ENCODE measurements at regions not wholly inside any gene's neighbourhood (a gene's known extent, or its start where the extent isn't known, plus 50 kb on each side); places are given as distances from the start of the nearest gene placed in this dataset.

GRCh38 chr18:40935423-40935822 is 1019.6 kb upstream of the PIK3C3 start:
- no peaks in the 10 kb centered on the region for H4K20me1 ChIP-seq (replicated peaks in 1 of 2; ENCODE audit: control insufficient read depth in 1 of 2, insufficient read depth in 2 of 2, low read length in 2 of 2)

More at GRCh38 chr18:40935423-40935822, 1019.6 kb upstream of the PIK3C3 start:
- H3K14ac ChIP-seq (ENCODE audit: insufficient read length): no peak overlapping the region
- H3K36me3 ChIP-seq (ENCODE audit: control insufficient read depth in 2 of 4, insufficient read depth in 4 of 4, low read length in 3 of 4): no peaks in the 10 kb centered on the region
- H3K4me2 ChIP-seq (ENCODE audit: insufficient read depth in 1 of 2, low read depth in 2 of 2, low read length in 2 of 2): no peak overlapping the region
- no peaks in the 10 kb centered on the region for H3K23me2 ChIP-seq (ENCODE audit: low read depth, low read length)
- 75% methylated on average over 1 of the region's 1 CpG; no CpG with 5 or more reads in 1 of the 2 experiments for WGBS, 2 experiments (ENCODE audit: extremely low coverage in 1 of 2, insufficient coverage in 1 of 2, insufficient read length in 1 of 2, insufficient replicate concordance in 2 of 2, low coverage in 1 of 2, low lambda C conversion rate in 2 of 2, missing lambda C conversion rate in 1 of 2)
- H3K23ac ChIP-seq (ENCODE audit: insufficient read length): no peak overlapping the region
- no peak for FAIRE-seq
- no peak overlapping the region for H2AFZ ChIP-seq (ENCODE audit: low read length)
- H3K4me1 ChIP-seq (replicated peaks in 1 of 4; ENCODE audit: control insufficient read depth in 3 of 4, insufficient read depth in 4 of 4, low read length in 3 of 4): no peaks in the 10 kb centered on the region
- H4K91ac ChIP-seq (replicated peaks; ENCODE audit: insufficient read length, low read length): no peak overlapping the region
- no peak overlapping the region for H3K4ac ChIP-seq (replicated peaks; ENCODE audit: insufficient read length, low read depth, low read length)
- no peak for DNase-seq (ENCODE audit: low read depth in 1 of 2, low spot score in 2 of 2)
- no peaks in the 10 kb centered on the region for H3K9me3 ChIP-seq (ENCODE audit: insufficient read depth in 2 of 2, low read depth in 1 of 2, low read length in 1 of 2)
- POLR2A ChIA-PET (ENCODE audit: partially characterized antibody): no interaction called here
- H2BK5ac ChIP-seq (ENCODE audit: low read depth, low read length): no peak overlapping the region
- H2BK120ac ChIP-seq (replicated peaks; ENCODE audit: low read depth, low read length): no peak overlapping the region
- H4K8ac ChIP-seq (ENCODE audit: extremely low read depth, insufficient read depth, low read length): no peak overlapping the region
- no peak overlapping the region for H3K9ac ChIP-seq (replicated peaks in 1 of 4; ENCODE audit: extremely low read depth in 1 of 4, low read depth in 3 of 4, low read length in 3 of 4)
- H2BK20ac ChIP-seq (ENCODE audit: low read length): no peak overlapping the region
- no peaks in the 10 kb centered on the region for H3K79me1 ChIP-seq (ENCODE audit: low read depth, low read length)
- no peak overlapping the region for H2BK12ac ChIP-seq (ENCODE audit: low read depth, low read length)
- H3K27me3 ChIP-seq (replicated peaks in 1 of 4; ENCODE audit: control insufficient read depth in 3 of 4, extremely low read depth in 1 of 4, insufficient read depth in 3 of 4, low read length in 3 of 4): peaks cover 0 to 1% (median 0%) of the 10 kb centered on the region in 4 experiments; a peak in 1 of 7 replicates
- no peak for TF ChIP-seq NANOG (IDR thresholded peaks at IDR 0.05; ENCODE audit: insufficient read depth, low read depth, low read length, poor library complexity, severe bottlenecking)
- no peak for TF ChIP-seq EZH2 (IDR thresholded peaks at IDR 0.05; ENCODE audit: low read depth, low read length, severe bottlenecking)
- peak in 2 of 3 experiments; percentile 46 to 55; a peak in 3 of 4 replicates for TF ChIP-seq CTCF (IDR thresholded peaks at IDR 0.05; ENCODE audit: control extremely low read depth in 1 of 3, insufficient read depth in 1 of 3, low read depth in 1 of 3, low read length in 3 of 3)
- TF ChIP-seq RAD21 (IDR thresholded peaks at IDR 0.05 in 1 of 2, conservative IDR thresholded peaks at IDR 0.05 in 1 of 2; ENCODE audit: low read depth in 2 of 2, low read length in 2 of 2): peak; percentile 45 to 61
- no peak for TF ChIP-seq PHF8 (conservative IDR thresholded peaks at IDR 0.05; ENCODE audit: low read depth, low read length)
- TF ChIP-seq POU5F1 (IDR thresholded peaks at IDR 0.05; ENCODE audit: low read depth, low read length): no peak
- TF ChIP-seq RNF2 (IDR thresholded peaks at IDR 0.05; ENCODE audit: borderline replicate concordance, low read depth, low read length, missing control alignments, poor library complexity, severe bottlenecking): no peak
- no peak for TF ChIP-seq RBBP5 (IDR thresholded peaks at IDR 0.05; ENCODE audit: borderline replicate concordance, low read depth, low read length)
- H3K79me2 ChIP-seq (ENCODE audit: control insufficient read depth in 1 of 2, insufficient read depth in 2 of 2, low read length in 2 of 2): no peaks in the 10 kb centered on the region
- H4K5ac ChIP-seq (ENCODE audit: insufficient read length, low read depth, low read length): no peak overlapping the region
- H3K27ac ChIP-seq (ENCODE audit: low read depth, low read length): no peak overlapping the region
- no peak overlapping the region for H3K56ac ChIP-seq (replicated peaks; ENCODE audit: insufficient read length, low read depth, low read length)
- no peak overlapping the region for H2BK15ac ChIP-seq (ENCODE audit: low read length)
- H2AK5ac ChIP-seq (ENCODE audit: low read depth, low read length): no peak overlapping the region
- CTCF ChIA-PET (ENCODE audit: partially characterized antibody): interaction anchor here (0.7 to 1.9 kb wide), 25 partner anchors 9 to 973 kb away, joined by 3 to 13 read pairs (median 5); no protein-coding TSS in a partner anchor
- H3K4me3 ChIP-seq (ENCODE audit: extremely low read depth in 1 of 4, insufficient read depth in 2 of 4, low read depth in 3 of 4, low read length in 4 of 4): no peak overlapping the region
- no peak overlapping the region for H3K18ac ChIP-seq (ENCODE audit: extremely low read depth, low read length)

All from H1 (cell line).